Peyer's patch (tissue), 4 donors: ENCODE measurements at regions not wholly inside any gene's neighbourhood (a gene's known extent, or its start where the extent isn't known, plus 50 kb on each side); places are given as distances from the start of the nearest gene placed in this dataset.

Experiments used
- DNase-seq, 3 donors: peaks; one replicate each; pipeline ENCODE4 v3.0.0-alpha.2; 2017 to 2019
- H3K27ac ChIP-seq, 4 donors: fragments of 200-600 bp; sonication (generic); one replicate each; pipeline ENCODE4 v1.5.1; 2016 to 2019
- H3K27me3 ChIP-seq, 2 donors: fragments of 200-600 bp; sonication (generic); one replicate each; pipeline ENCODE4 v1.5.1; 2019
- H3K36me3 ChIP-seq, 3 donors: fragments of 200-600 bp; sonication (generic); one replicate each; pipeline ENCODE4 v1.5.1; 2016 to 2019
- H3K4me1 ChIP-seq, 4 donors: fragments of 200-600 bp; sonication (generic); one replicate each; pipeline ENCODE4 v1.5.1; 2016 to 2019
- H3K4me3 ChIP-seq, 4 donors: fragments of 200-600 bp; sonication (generic); 1 replicate in 3 of 4; 2 replicates in 1 of 4; pipeline ENCODE4 v1.5.1; 2016 to 2019; ENCODE audit warnings: mild to moderate bottlenecking in 1 of 4
- H3K9me3 ChIP-seq, 4 donors: fragments of 200-600 bp; sonication (generic); one replicate each; pipeline ENCODE4 v1.5.1; 2016 to 2019; ENCODE audit warnings: mild to moderate bottlenecking in 1 of 4
- CTCF ChIP-seq, 6 experiments: fragments of 450-650 bp in 4 of 6; fragments of 200-600 bp in 2 of 6; sonication (generic) in 1 of 6; IDR thresholded peaks; one replicate each; pipeline ENCODE4 v1.5.1; 2017 to 2019; ENCODE audit warnings: antibody characterized with exemption in 6 of 6, mild to moderate bottlenecking in 3 of 6, moderate library complexity in 1 of 6
- POLR2A ChIP-seq, 2 donors: fragments of 450-650 bp; IDR thresholded peaks; one replicate each; pipeline ENCODE4 v1.5.1; 2017; ENCODE audit warnings: antibody characterized with exemption in 2 of 2, mild to moderate bottlenecking in 2 of 2, moderate library complexity in 2 of 2

GRCh38 chr19:31992750-31993149 is 352.7 kb upstream of the ZNF507 start:
- no peak for DNase-seq
- Histone ChIP-seq H3K27ac (no peak overlapping the region), H3K36me3 (no peaks in the 10 kb centered on the region), H3K4me1 (no peaks in the 10 kb centered on the region), H3K27me3 (no peaks in the 10 kb centered on the region), H3K9me3 (no peaks in the 10 kb centered on the region), H3K4me3 (no peak overlapping the region)
- TF ChIP-seq POLR2A (IDR thresholded peaks at IDR 0.05) (no peak), CTCF (IDR thresholded peaks at IDR 0.05) (no peak)

- Histone ChIP-seq H3K36me3 (no peaks in the 10 kb centered on the region), H3K27me3 (no peaks in the 10 kb centered on the region), H3K27ac (no peak overlapping the region), H3K4me1 (no peaks in the 10 kb centered on the region), H3K4me3 (no peak overlapping the region), H3K9me3 (no peaks in the 10 kb centered on the region)
- TF ChIP-seq CTCF (IDR thresholded peaks at IDR 0.05) (no peak), POLR2A (IDR thresholded peaks at IDR 0.05) (no peak)
- no peak for DNase-seq
Measured at GRCh38 chr19:31995546-31995945, 349.9 kb upstream of the ZNF507 start.

GRCh38 chr19:32010071-32010470 is 335.3 kb upstream of the ZNF507 start:
- no peaks in the 10 kb centered on the region for H3K9me3 ChIP-seq
- no peak for DNase-seq
- no peaks in the 10 kb centered on the region for H3K36me3 ChIP-seq
- H3K4me1 ChIP-seq, result peaks cover 0 to 4% (median 0%) of the 10 kb centered on the region in 4 donors
- no peak overlapping the region for H3K4me3 ChIP-seq
- no peak overlapping the region for H3K27ac ChIP-seq
- TF ChIP-seq POLR2A (IDR thresholded peaks at IDR 0.05) (no peak), CTCF (IDR thresholded peaks at IDR 0.05) (no peak)
- H3K27me3 ChIP-seq, result no peaks in the 10 kb centered on the region

GRCh38 chr19:32012206-32012605 is 333.2 kb upstream of the ZNF507 start:
- H3K9me3 ChIP-seq, result no peaks in the 10 kb centered on the region
- H3K4me3 ChIP-seq, result no peak overlapping the region
- H3K36me3 ChIP-seq, result no peaks in the 10 kb centered on the region
- DNase-seq, result no peak
- TF ChIP-seq CTCF (IDR thresholded peaks at IDR 0.05) (no peak), POLR2A (IDR thresholded peaks at IDR 0.05) (no peak)
- H3K27ac ChIP-seq, result no peak overlapping the region
- no peaks in the 10 kb centered on the region for H3K27me3 ChIP-seq
- peaks cover 0 to 4% (median 0%) of the 10 kb centered on the region in 4 donors for H3K4me1 ChIP-seq

GRCh38 chr19:32012886-32013631 is 332.4 kb upstream of the ZNF507 start:
- Histone ChIP-seq H3K27ac (peak overlapping the region in 1 of 4 donors; percentile 8), H3K27me3 (no peaks in the 10 kb centered on the region), H3K4me1 (peaks cover 0 to 4% (median 0%) of the 10 kb centered on the region in 4 donors), H3K36me3 (no peaks in the 10 kb centered on the region), H3K4me3 (no peak overlapping the region), H3K9me3 (no peaks in the 10 kb centered on the region)
- TF ChIP-seq CTCF (IDR thresholded peaks at IDR 0.05) (no peak), POLR2A (IDR thresholded peaks at IDR 0.05) (no peak)
- DNase-seq, result no peak
